ENCODE measurements at regions not wholly inside any gene's neighbourhood (a gene's known extent, or its start where the extent isn't known, plus 50 kb on each side); places are given as distances from the start of the nearest gene placed in this dataset.
"Not testable (repeated sequence)": the region's sequence is repeated elsewhere in the genome, so short reads cannot be mapped to it uniquely, and the experiment has no call there.

DNA sequence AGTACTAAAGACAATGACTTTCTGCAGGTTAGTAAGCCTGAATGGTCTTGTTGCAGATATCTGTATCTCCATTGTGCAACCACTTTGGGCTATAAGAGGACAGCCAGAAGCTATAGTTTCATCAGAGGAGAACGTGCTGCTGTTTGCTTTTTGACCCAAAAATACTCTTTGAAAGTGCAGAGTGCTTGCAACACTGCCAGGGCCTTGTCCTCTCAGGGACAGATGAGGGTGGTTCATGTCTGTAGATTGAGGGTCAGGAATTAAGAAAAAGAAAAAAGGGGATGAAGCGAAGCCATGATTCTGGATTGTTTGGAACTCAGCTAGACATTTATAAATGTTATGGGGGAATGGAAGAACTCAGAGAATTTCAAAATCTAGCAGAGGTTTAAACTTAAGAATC lies 212.5 kb downstream of the SEC23IP start:
- peaks cover 3% of the 10 kb centered on the region for H3K9me3 ChIP-seq (ENCODE audit: severe bottlenecking)
- TF ChIP-seq, protein P1, sequence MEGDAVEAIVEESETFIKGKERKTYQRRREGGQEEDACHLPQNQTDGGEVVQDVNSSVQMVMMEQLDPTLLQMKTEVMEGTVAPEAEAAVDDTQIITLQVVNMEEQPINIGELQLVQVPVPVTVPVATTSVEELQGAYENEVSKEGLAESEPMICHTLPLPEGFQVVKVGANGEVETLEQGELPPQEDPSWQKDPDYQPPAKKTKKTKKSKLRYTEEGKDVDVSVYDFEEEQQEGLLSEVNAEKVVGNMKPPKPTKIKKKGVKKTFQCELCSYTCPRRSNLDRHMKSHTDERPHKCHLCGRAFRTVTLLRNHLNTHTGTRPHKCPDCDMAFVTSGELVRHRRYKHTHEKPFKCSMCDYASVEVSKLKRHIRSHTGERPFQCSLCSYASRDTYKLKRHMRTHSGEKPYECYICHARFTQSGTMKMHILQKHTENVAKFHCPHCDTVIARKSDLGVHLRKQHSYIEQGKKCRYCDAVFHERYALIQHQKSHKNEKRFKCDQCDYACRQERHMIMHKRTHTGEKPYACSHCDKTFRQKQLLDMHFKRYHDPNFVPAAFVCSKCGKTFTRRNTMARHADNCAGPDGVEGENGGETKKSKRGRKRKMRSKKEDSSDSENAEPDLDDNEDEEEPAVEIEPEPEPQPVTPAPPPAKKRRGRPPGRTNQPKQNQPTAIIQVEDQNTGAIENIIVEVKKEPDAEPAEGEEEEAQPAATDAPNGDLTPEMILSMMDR (IDR thresholded peaks at IDR 0.05; ENCODE audit: low read depth, low read length) = no peak
- H3K27me3 ChIP-seq (ENCODE audit: insufficient read depth, low read depth, severe bottlenecking) = no peaks in the 10 kb centered on the region
- DNase-seq = no peak
- no peak overlapping the region for H3K4me3 ChIP-seq (ENCODE audit: low read depth, low read length)
- no peak overlapping the region for H3K27ac ChIP-seq
- no peaks in the 10 kb centered on the region for H3K36me3 ChIP-seq

DNA sequence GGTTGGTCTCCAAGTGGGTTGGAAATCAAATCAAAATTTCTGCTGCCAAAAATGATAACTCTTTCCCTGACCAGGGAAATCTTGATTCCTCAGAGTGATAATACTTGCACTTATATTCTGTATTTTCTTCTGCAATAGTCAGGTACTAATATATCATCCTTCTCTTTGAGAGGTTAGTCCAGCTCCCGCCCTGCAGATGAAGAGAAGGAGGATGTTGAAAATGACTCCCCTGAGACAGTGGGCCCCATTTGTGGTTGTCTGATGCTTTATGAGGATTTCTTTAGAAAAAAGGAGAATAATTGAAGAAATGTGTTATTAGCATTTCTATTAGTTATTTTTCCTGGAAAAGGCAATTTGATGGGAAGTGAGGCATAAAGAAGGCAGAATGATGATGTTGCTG lies 213.0 kb downstream of the SEC23IP start:
- peaks cover 3% of the 10 kb centered on the region for H3K9me3 ChIP-seq (ENCODE audit: severe bottlenecking)
- DNase-seq = no peak
- TF ChIP-seq, protein P1 (IDR thresholded peaks at IDR 0.05; ENCODE audit: low read depth, low read length) = no peak
- no peak overlapping the region for H3K4me3 ChIP-seq (ENCODE audit: low read depth, low read length)
- H3K36me3 ChIP-seq = no peaks in the 10 kb centered on the region
- H3K27ac ChIP-seq = no peak overlapping the region
- H3K27me3 ChIP-seq (ENCODE audit: insufficient read depth, low read depth, severe bottlenecking) = no peaks in the 10 kb centered on the region

DNA sequence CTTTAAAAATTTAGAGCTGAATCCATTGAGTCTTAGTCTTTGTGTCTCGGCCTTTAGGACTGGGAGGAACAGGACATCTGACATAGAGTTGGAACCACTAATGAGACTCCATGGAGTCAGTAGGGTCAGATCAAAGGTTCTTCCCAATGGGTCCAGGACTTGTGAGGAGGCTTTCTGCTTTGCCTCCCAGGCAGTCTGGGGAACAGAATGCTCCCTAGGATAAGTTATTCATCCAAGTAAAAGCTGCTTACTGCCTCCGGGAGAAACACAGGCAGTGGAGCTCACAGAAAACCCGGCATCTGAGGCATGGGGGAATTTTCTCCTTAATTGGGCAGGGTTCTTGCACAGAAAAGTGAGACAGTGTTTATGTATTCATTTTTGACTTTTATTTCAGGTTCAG lies 216.4 kb downstream of the SEC23IP start:
- H3K27ac ChIP-seq = no peak overlapping the region
- TF ChIP-seq, protein P1 (IDR thresholded peaks at IDR 0.05; ENCODE audit: low read depth, low read length) = no peak
- H3K9me3 ChIP-seq (ENCODE audit: severe bottlenecking) = peaks cover 3% of the 10 kb centered on the region
- H3K27me3 ChIP-seq (ENCODE audit: insufficient read depth, low read depth, severe bottlenecking) = no peaks in the 10 kb centered on the region
- no peaks in the 10 kb centered on the region for H3K36me3 ChIP-seq
- DNase-seq = peak; percentile 21
- no peak overlapping the region for H3K4me3 ChIP-seq (ENCODE audit: low read depth, low read length)

DNA sequence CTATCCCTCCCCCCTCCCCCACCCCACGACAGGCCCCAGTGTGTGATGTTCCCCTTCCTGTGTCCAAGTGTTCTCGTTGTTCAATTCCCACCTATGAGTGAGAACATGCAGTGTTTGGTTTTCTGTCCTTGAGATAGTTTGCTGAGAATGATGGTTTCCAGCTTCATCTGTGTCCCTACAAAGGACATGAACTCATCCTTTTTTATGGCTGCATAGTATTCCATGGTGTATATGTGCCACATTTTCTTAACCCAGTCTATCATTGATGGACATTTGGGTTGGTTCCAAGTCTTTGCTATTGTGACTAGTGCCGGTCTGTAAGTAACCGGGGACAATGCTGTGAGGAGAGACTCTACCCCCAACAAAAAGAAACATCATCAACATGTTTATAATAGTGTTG lies 217.2 kb downstream of the SEC23IP start:
- H3K4me3 ChIP-seq (ENCODE audit: low read depth, low read length); H3K36me3 ChIP-seq; DNase-seq; H3K27me3 ChIP-seq (ENCODE audit: insufficient read depth, low read depth, severe bottlenecking); H3K27ac ChIP-seq; H3K9me3 ChIP-seq (ENCODE audit: severe bottlenecking): not testable (repeated sequence)

DNA sequence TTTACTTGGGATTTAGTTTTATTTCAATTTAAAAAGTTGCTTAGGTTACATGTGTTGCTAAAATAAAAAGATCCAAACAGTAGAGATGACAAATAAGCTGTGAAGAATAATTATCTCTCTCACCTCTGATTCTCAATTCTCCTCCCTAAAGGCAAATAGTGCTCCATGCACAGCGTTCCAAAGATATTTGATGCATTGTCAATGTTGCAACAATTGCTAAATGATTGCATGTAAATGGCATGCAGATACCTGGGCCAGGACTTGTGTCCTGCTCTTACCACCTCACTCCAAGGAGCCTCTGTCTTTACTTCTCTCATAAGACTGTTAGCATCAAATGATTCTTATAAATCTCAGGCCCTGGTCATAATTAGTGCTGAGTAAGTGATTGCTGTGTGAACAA lies 217.7 kb downstream of the SEC23IP start:
- Histone ChIP-seq H3K4me3 (ENCODE audit: low read depth, low read length) (no peak overlapping the region), H3K9me3 (ENCODE audit: severe bottlenecking) (peaks cover 3% of the 10 kb centered on the region), H3K27me3 (ENCODE audit: insufficient read depth, low read depth, severe bottlenecking) (no peaks in the 10 kb centered on the region), H3K27ac (no peak overlapping the region), H3K36me3 (no peaks in the 10 kb centered on the region)
- no peak for DNase-seq
- TF ChIP-seq, protein P1 (IDR thresholded peaks at IDR 0.05; ENCODE audit: low read depth, low read length) = no peak

DNA sequence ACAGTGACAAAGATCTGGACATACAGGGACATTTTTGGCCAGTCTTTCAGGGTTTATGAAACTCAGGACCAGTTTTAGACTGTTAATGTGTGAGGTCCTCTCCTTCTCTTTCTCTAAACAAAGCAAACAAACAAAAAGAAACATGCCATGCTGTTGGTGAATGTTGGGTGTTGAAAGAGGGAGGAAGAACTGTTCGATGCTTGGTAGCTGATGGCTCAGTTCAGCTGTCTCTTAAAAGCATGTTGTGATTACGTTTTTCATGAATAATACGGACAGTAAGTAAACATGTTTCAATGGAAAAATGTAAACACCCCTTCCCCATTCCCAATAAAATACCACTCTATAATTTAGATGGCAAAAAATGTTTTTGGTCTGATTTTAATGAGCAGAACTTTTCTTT lies 219.1 kb downstream of the SEC23IP start:
- TF ChIP-seq, protein P1 (IDR thresholded peaks at IDR 0.05; ENCODE audit: low read depth, low read length) = no peak
- Histone ChIP-seq H3K36me3 (no peaks in the 10 kb centered on the region), H3K4me3 (ENCODE audit: low read depth, low read length) (no peak overlapping the region), H3K9me3 (ENCODE audit: severe bottlenecking) (peaks cover 3% of the 10 kb centered on the region), H3K27ac (no peak overlapping the region), H3K27me3 (ENCODE audit: insufficient read depth, low read depth, severe bottlenecking) (no peaks in the 10 kb centered on the region)
- DNase-seq = no peak

Data from WERI-Rb-1 (cell line).